AG10803 (cell line): ENCODE measurements at regions not wholly inside any gene's neighbourhood (a gene's known extent, or its start where the extent isn't known, plus 50 kb on each side); places are given as distances from the start of the nearest gene placed in this dataset.
A peak's percentile ranks its signal among the peaks of the same experiment; 100 is the strongest.

Source experiments
- DNase-seq: peaks from one replicate; pipeline ENCODE4 v3.0.0; 2010; ENCODE audit warnings: low read depth
- H3K4me3 ChIP-seq: 2 replicates; pipeline ENCODE4 v1.5.1; 2011; ENCODE audit warnings: mild to moderate bottlenecking, low read length, control low read depth
- CTCF ChIP-seq: conservative IDR thresholded peaks from 2 replicates; pipeline ENCODE4 v1.5.1; 2011; ENCODE audit warnings: mild to moderate bottlenecking, low read length, control low read depth, inconsistent platforms

DNA sequence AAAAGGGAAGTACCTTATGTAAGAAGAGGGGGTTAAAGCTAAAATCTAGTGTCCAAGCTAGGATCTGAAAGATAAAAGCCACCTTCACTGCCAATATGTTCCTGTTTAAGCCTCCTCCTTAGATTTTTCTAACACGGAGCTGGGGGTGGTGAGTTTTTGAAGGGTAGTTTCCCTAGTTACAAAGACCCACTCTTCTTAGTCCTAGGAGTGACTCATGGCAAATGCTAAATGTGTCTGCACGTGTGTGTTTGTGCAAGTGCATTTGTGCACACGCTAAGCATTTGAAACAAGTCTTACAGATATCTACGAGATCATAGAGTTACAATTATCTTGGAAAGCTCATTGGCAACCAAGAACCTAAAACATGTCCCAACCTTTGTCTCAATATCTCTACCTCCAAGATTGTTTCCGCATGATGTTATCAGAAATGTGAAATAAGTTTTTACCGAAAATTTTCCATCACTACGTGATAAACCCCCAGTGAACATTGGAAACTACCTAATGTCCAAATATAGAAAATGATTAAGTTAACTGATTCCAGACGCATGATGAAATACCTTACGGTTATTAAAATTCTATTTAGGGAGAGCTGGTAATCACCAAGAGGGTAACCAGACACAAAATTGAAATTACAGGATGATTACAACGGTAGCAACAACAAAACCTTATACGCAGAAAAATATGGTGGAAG lies 78.0 kb upstream of the HRH2 start:
- DNase-seq = no peak
- no peak overlapping the region for H3K4me3 ChIP-seq
- no peak for TF ChIP-seq CTCF

- H3K4me3 ChIP-seq = no peak overlapping the region
- TF ChIP-seq CTCF = no peak
- DNase-seq = no peak
These were observed 75.2 kb upstream of the HRH2 start for GRCh38 chr5:175582697-175583096.

- DNase-seq = no peak
- TF ChIP-seq CTCF = no peak
- H3K4me3 ChIP-seq = no peak overlapping the region
These were observed 72.3 kb upstream of the HRH2 start for GRCh38 chr5:175585567-175585966.

DNA sequence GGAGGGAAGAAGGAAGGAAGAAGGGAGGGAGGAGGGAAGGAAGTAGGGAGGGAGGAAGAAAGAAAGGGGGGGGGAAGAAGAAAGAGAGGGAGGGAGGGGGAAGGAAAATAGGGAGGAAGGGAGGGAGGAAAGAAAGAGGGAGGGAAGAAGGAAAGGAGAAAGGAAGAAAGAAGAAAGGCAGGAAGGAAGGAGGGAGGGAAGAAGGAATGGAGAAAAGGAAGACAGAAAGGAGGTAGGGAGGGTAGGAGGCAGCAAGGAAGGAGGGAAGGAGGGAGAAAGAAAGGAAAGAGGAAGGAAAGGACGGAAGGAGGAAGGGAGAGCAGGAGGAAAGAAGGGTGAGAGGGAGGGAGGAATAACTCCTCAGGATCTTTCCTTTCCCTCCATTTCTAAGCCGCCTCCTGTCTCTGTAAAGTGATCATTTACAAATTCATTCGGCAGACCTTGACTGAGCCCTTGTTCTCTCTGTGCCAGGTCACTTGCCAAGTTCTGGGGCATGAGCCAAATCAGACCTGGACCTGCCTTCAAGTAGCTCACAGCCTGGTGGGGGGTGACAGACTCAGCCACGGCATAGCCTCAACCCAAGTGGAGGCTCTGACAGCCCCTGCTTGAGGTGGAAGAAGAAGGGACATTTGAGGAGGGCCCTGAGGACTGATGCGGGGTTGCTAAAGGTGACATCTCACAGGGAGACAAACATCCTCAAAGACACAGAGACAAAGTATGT lies 69.0 kb upstream of the HRH2 start:
- DNase-seq = no peak
- H3K4me3 ChIP-seq = no peak overlapping the region
- no peak for TF ChIP-seq CTCF

DNA sequence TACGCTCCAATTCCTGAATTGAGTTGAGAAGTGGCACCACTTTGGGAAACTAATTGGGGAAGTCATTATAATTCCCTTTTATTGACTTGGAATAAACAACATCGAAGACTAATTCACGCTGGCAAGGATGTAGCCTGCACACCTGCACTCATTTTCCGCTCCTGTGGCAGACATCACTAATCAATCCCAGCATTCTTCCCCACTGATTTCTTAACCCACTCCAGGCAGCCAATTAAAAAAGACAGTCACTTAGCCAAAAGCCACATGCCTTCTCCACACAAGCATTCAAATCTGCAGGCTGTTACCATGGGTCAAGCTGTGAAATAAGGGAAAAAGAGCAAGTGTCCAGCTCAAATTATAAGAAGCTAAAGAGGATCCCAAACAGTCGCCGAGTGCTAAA lies 68.2 kb upstream of the HRH2 start:
- H3K4me3 ChIP-seq = no peak overlapping the region
- DNase-seq = no peak
- TF ChIP-seq CTCF = no peak

GRCh38 chr5:175590471-175590881 lies 67.4 kb upstream of the HRH2 start:
- no peak overlapping the region for H3K4me3 ChIP-seq
- DNase-seq = peak; percentile 15
- no peak for TF ChIP-seq CTCF

DNA sequence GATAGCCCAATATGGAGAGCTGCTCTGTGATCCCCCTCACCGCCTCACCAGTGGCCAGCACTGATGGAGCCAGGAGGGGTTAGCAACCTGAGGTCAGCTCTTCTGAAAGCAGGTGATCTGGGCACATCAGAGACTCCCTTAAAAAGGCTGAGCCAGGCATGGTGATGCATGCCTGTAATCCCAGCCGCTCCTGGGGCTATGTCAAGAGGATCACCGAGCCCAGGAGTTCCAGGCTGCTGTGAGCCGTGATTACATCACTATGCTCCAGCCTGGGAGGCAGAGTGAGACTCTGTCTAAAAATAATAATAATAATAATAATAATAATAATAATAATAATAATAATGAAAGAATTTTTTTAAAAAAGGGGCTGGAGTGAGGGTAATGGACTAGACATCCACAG lies 66.6 kb upstream of the HRH2 start:
- TF ChIP-seq CTCF = no peak
- H3K4me3 ChIP-seq = no peak overlapping the region
- DNase-seq = no peak
